Ectodermal cell (in vitro differentiated cells): ENCODE measurements at regions not wholly inside any gene's neighbourhood (a gene's known extent, or its start where the extent isn't known, plus 50 kb on each side); places are given as distances from the start of the nearest gene placed in this dataset.
"Not testable (repeated sequence)": the region's sequence is repeated elsewhere in the genome, so short reads cannot be mapped to it uniquely, and the experiment has no call there.

ENCODE experiments used
- H3K27ac ChIP-seq: 2 replicates; pipeline ENCODE4 v1.7.0; 2013; ENCODE audit warnings: mild to moderate bottlenecking, low read depth, low read length; ENCODE audit not compliant: insufficient read depth, poor library complexity, severe bottlenecking
- H3K27me3 ChIP-seq: 2 replicates; pipeline ENCODE4 v1.7.0; 2013; ENCODE audit warnings: mild to moderate bottlenecking, low read length; ENCODE audit not compliant: insufficient read depth, control insufficient read depth, poor library complexity, severe bottlenecking
- H3K36me3 ChIP-seq: one replicate; pipeline ENCODE4 v1.7.0; 2013; ENCODE audit warnings: low read length; ENCODE audit not compliant: control insufficient read depth, insufficient read depth
- H3K4me1 ChIP-seq: one replicate; pipeline ENCODE4 v1.7.0; 2013; ENCODE audit warnings: low read length; ENCODE audit not compliant: control insufficient read depth, insufficient read depth
- H3K4me3 ChIP-seq: 2 replicates; pipeline ENCODE4 v1.7.0; 2013; ENCODE audit warnings: low read depth, low read length, control low read depth; ENCODE audit not compliant: insufficient read depth
- H3K9me3 ChIP-seq: 2 replicates; pipeline ENCODE4 v1.7.0; 2013; ENCODE audit warnings: mild to moderate bottlenecking, low read length, moderate library complexity; ENCODE audit not compliant: control insufficient read depth
- WGBS, 2 experiments: methylation state at CpG; one replicate each; pipeline ENCODE4 v1.1.7; 2013; ENCODE audit warnings: missing lambda C conversion rate in 2 of 2; 5-methylcytosine and 5-hydroxymethylcytosine counted together

DNA sequence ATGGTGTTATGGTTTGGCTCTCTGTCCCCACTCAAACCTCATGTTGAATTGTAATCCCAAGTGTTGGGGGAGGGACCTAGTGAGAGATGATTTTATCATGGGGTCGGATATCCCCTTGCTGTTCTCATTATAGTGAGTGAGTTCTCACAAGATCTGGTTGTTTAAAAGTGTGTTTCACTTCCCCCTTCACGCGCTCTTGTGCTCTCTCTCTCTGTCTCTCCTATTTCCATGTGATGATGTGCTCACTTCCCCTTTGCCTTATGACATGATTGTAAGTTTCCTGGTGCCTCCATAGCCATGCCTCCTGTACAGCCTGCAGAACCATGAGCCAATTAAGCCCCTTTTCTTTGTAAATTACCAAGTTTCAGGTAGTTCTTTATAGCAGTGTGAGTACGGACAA is 765.1 kb downstream of the KCNA4 start:
- Histone ChIP-seq H3K9me3 (no peaks in the 10 kb centered on the region), H3K36me3 (no peaks in the 10 kb centered on the region), H3K4me3 (no peak overlapping the region), H3K4me1 (no peaks in the 10 kb centered on the region), H3K27ac (no peak overlapping the region), H3K27me3 (no peaks in the 10 kb centered on the region)
- WGBS, 2 experiments = 85 to 95% methylated on average over 3 of the region's 4 CpGs

DNA sequence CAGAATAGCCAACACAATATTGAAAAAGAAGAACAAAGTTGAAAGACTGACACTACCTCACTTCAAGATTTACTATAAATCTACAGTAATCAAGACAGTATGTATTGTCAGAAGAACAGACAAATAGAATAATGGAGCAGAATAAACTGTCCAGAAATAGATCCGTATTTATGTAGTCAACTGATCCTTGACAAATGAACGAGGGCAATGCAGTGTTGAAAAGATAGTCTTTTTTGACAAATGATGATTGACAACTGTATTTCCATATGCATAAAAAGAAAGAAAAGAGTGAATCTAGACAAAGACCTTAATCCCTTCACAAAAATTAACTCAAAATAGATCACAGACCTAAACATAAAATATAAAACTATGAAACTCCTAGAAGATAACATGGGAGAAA is 767.1 kb downstream of the KCNA4 start:
- H3K4me1 ChIP-seq = no peaks in the 10 kb centered on the region
- no peak overlapping the region for H3K4me3 ChIP-seq
- no peaks in the 10 kb centered on the region for H3K36me3 ChIP-seq
- no peaks in the 10 kb centered on the region for H3K27me3 ChIP-seq
- no peak overlapping the region for H3K27ac ChIP-seq
- H3K9me3 ChIP-seq = no peaks in the 10 kb centered on the region
- 91 to 92% methylated on average over 2 of the region's 2 CpGs for WGBS, 2 experiments

GRCh38 chr11:29244355-29244754 is 772.5 kb downstream of the KCNA4 start:
- no peaks in the 10 kb centered on the region for H3K9me3 ChIP-seq
- no peaks in the 10 kb centered on the region for H3K36me3 ChIP-seq
- H3K4me1 ChIP-seq = no peaks in the 10 kb centered on the region
- no peak overlapping the region for H3K4me3 ChIP-seq
- no peak overlapping the region for H3K27ac ChIP-seq
- H3K27me3 ChIP-seq = no peaks in the 10 kb centered on the region

- WGBS, 2 experiments = 94 to 100% methylated on average over 3 of the region's 3 CpGs
- no peaks in the 10 kb centered on the region for H3K36me3 ChIP-seq
These were observed 773.2 kb downstream of the KCNA4 start for GRCh38 chr11:29243616-29244015.

GRCh38 chr11:29231991-29232390 is 784.8 kb downstream of the KCNA4 start:
- H3K4me1 ChIP-seq = no peaks in the 10 kb centered on the region
- WGBS, 2 experiments = 88 to 90% methylated on average over 4 of the region's 4 CpGs
- no peaks in the 10 kb centered on the region for H3K27me3 ChIP-seq
- no peaks in the 10 kb centered on the region for H3K9me3 ChIP-seq
- no peaks in the 10 kb centered on the region for H3K36me3 ChIP-seq
- no peak overlapping the region for H3K27ac ChIP-seq
- no peak overlapping the region for H3K4me3 ChIP-seq

More at GRCh38 chr11:29243616-29244015, 773.2 kb downstream of the KCNA4 start:
- Histone ChIP-seq H3K4me3 (no peak overlapping the region), H3K27me3 (no peaks in the 10 kb centered on the region), H3K27ac (no peak overlapping the region), H3K9me3 (no peaks in the 10 kb centered on the region), H3K4me1 (no peaks in the 10 kb centered on the region)

- whole genome bisulfite sequencing, 2 experiments = 73 to 92% methylated on average over 2 to 3 of the region's 3 CpGs
- Histone ChIP-seq H3K27me3 (no peaks in the 10 kb centered on the region), H3K9me3 (no peaks in the 10 kb centered on the region), H3K27ac (no peak overlapping the region), H3K36me3 (no peaks in the 10 kb centered on the region), H3K4me1 (no peaks in the 10 kb centered on the region), H3K4me3 (no peak overlapping the region)
These were observed 785.2 kb downstream of the KCNA4 start for GRCh38 chr11:29231586-29231985.

GRCh38 chr11:29227811-29228210 is 789.0 kb downstream of the KCNA4 start:
- H3K4me1 ChIP-seq = no peaks in the 10 kb centered on the region
- H3K36me3 ChIP-seq = no peaks in the 10 kb centered on the region
- no peak overlapping the region for H3K27ac ChIP-seq
- no peak overlapping the region for H3K4me3 ChIP-seq
- H3K9me3 ChIP-seq = no peaks in the 10 kb centered on the region
- WGBS, 2 experiments = 65 to 69% methylated on average over 6 of the region's 6 CpGs
- no peaks in the 10 kb centered on the region for H3K27me3 ChIP-seq

GRCh38 chr11:29224739-29225384 is 792.0 kb downstream of the KCNA4 start:
- Histone ChIP-seq H3K9me3 (no peaks in the 10 kb centered on the region), H3K36me3 (no peaks in the 10 kb centered on the region), H3K4me1 (no peaks in the 10 kb centered on the region), H3K27me3 (no peaks in the 10 kb centered on the region), H3K27ac (no peak overlapping the region), H3K4me3 (no peak overlapping the region)
- 73 to 81% methylated on average over 9 of the region's 9 CpGs for WGBS, 2 experiments

- not testable (repeated sequence) for H3K4me3 ChIP-seq, H3K27ac ChIP-seq, H3K9me3 ChIP-seq, H3K27me3 ChIP-seq, H3K4me1 ChIP-seq, H3K36me3 ChIP-seq
- WGBS, 2 experiments = 0% methylated on average over 1 of the region's 1 CpG
These were observed 797.3 kb downstream of the KCNA4 start for GRCh38 chr11:29219531-29219930.

GRCh38 chr11:29217901-29218300 is 798.9 kb downstream of the KCNA4 start:
- Histone ChIP-seq H3K4me1 (no peaks in the 10 kb centered on the region), H3K27me3 (no peaks in the 10 kb centered on the region), H3K27ac (no peak overlapping the region), H3K9me3 (no peaks in the 10 kb centered on the region), H3K36me3 (no peaks in the 10 kb centered on the region), H3K4me3 (no peak overlapping the region)

GRCh38 chr11:29214833-29215232 is 802.0 kb downstream of the KCNA4 start:
- Histone ChIP-seq H3K4me1 (no peaks in the 10 kb centered on the region), H3K27me3 (no peaks in the 10 kb centered on the region), H3K9me3 (no peaks in the 10 kb centered on the region), H3K27ac (no peak overlapping the region), H3K36me3 (no peaks in the 10 kb centered on the region), H3K4me3 (no peak overlapping the region)
- WGBS, 2 experiments = 88 to 97% methylated on average over 4 of the region's 4 CpGs
